ENCODE measurements at regions not wholly inside any gene's neighbourhood (a gene's known extent, or its start where the extent isn't known, plus 50 kb on each side); places are given as distances from the start of the nearest gene placed in this dataset.

GRCh38 chr20:17878069-17878911 lies 90.3 kb downstream of the SNX5 start (continued):
- TF ChIP-seq ZNF766 (CRISPR knock-in tag; IDR thresholded peaks at IDR 0.05; ENCODE audit: borderline replicate concordance) (no peak; the same call in 1 of the 2 replicates), EED (CRISPR knock-in tag; IDR thresholded peaks at IDR 0.05) (peak; percentile 85), ZNF546 (CRISPR knock-in tag; conservative IDR thresholded peaks at IDR 0.05) (0 out of 2 replicates have a peak, but pooled peaks have one; percentile 1), NR2F2 (IDR thresholded peaks at IDR 0.05; ENCODE audit: borderline replicate concordance, low read depth) (no peak), HMGA1 (CRISPR knock-in tag; conservative IDR thresholded peaks at IDR 0.05) (no peak), STAT5B (CRISPR knock-in tag; IDR thresholded peaks at IDR 0.05) (no peak), ATF4 (CRISPR knock-in tag; IDR thresholded peaks at IDR 0.05) (no peak), TRIM24 (CRISPR knock-in tag; IDR thresholded peaks at IDR 0.05) (no peak), ETS1 (CRISPR knock-in tag; IDR thresholded peaks at IDR 0.05) (no peak), ZSCAN12 (CRISPR knock-in tag; IDR thresholded peaks at IDR 0.05) (no peak), SNAI1 (CRISPR knock-in tag; IDR thresholded peaks at IDR 0.05; ENCODE audit: borderline replicate concordance) (no peak), TEAD2 (CRISPR knock-in tag; IDR thresholded peaks at IDR 0.05) (no peak), ZNF724P (CRISPR knock-in tag; IDR thresholded peaks at IDR 0.05; ENCODE audit: borderline replicate concordance) (no peak), HNRNPL (IDR thresholded peaks at IDR 0.05; ENCODE audit: low read depth, low read length) (no peak), ZNF282 (IDR thresholded peaks at IDR 0.05; ENCODE audit: partially characterized antibody) (no peak), ZNF644 (CRISPR knock-in tag; IDR thresholded peaks at IDR 0.05; ENCODE audit: low read depth) (no peak), HDAC6 (IDR thresholded peaks at IDR 0.05; ENCODE audit: low read depth, low read length) (no peak), ZNF367 (CRISPR knock-in tag; IDR thresholded peaks at IDR 0.05; ENCODE audit: borderline replicate concordance) (no peak), RARA (CRISPR knock-in tag; IDR thresholded peaks at IDR 0.05) (no peak)
- TF ChIP-seq, protein P1, sequence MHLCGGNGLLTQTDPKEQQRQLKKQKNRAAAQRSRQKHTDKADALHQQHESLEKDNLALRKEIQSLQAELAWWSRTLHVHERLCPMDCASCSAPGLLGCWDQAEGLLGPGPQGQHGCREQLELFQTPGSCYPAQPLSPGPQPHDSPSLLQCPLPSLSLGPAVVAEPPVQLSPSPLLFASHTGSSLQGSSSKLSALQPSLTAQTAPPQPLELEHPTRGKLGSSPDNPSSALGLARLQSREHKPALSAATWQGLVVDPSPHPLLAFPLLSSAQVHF (CRISPR knock-in tag; IDR thresholded peaks at IDR 0.05) = no peak
- TF ChIP-seq, protein P2, sequence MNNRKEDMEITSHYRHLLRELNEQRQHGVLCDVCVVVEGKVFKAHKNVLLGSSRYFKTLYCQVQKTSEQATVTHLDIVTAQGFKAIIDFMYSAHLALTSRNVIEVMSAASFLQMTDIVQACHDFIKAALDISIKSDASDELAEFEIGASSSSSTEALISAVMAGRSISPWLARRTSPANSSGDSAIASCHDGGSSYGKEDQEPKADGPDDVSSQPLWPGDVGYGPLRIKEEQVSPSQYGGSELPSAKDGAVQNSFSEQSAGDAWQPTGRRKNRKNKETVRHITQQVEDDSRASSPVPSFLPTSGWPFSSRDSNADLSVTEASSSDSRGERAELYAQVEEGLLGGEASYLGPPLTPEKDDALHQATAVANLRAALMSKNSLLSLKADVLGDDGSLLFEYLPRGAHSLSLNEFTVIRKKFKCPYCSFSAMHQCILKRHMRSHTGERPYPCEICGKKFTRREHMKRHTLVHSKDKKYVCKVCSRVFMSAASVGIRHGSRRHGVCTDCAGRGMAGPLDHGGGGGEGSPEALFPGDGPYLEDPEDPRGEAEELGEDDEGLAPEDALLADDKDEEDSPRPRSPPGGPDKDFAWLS (CRISPR knock-in tag; IDR thresholded peaks at IDR 0.05; ENCODE audit: borderline replicate concordance) = no peak
- TF ChIP-seq, protein P3, sequence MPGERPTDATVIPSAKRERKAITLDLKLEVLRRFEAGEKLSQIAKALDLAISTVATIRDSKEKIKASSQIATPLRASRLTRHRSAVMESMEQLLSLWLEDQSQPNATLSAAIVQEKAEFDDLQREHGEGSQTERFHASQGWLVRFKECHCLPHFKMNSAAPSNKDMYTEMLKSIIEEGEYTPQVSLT (CRISPR knock-in tag; IDR thresholded peaks at IDR 0.05; ENCODE audit: borderline replicate concordance, low read depth) = no peak
- TF ChIP-seq, protein P4, sequence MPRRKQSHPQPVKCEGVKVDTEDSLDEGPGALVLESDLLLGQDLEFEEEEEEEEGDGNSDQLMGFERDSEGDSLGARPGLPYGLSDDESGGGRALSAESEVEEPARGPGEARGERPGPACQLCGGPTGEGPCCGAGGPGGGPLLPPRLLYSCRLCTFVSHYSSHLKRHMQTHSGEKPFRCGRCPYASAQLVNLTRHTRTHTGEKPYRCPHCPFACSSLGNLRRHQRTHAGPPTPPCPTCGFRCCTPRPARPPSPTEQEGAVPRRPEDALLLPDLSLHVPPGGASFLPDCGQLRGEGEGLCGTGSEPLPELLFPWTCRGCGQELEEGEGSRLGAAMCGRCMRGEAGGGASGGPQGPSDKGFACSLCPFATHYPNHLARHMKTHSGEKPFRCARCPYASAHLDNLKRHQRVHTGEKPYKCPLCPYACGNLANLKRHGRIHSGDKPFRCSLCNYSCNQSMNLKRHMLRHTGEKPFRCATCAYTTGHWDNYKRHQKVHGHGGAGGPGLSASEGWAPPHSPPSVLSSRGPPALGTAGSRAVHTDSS (CRISPR knock-in tag; conservative IDR thresholded peaks at IDR 0.05) = no peak
- TF ChIP-seq, protein P5, sequence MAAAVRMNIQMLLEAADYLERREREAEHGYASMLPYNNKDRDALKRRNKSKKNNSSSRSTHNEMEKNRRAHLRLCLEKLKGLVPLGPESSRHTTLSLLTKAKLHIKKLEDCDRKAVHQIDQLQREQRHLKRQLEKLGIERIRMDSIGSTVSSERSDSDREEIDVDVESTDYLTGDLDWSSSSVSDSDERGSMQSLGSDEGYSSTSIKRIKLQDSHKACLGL (CRISPR knock-in tag; IDR thresholded peaks at IDR 0.05) = no peak

Data from HepG2 (cell line).